ENCODE measurements at regions not wholly inside any gene's neighbourhood (a gene's known extent, or its start where the extent isn't known, plus 50 kb on each side); places are given as distances from the start of the nearest gene placed in this dataset.

DNA sequence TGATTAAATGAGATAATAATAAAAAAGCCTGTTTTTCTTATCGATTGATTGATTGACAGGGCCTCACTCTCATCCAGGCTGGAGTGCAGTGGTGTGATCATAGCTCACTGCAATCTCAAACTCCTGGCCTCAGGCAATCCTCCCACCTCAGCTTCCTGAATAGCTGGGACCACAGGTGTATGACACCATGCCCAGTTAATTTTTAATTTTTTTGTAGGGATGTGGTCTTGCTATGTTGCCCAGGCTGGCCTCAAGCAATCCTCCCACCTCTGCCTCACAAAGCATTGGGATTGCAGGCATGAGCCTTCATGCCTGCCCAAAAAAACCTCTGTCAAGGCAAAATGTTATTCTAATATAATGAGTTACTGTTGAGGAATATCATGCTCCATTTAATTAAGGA is 346.4 kb upstream of the DAB1 start:
- no peak for DNase-seq

DNA sequence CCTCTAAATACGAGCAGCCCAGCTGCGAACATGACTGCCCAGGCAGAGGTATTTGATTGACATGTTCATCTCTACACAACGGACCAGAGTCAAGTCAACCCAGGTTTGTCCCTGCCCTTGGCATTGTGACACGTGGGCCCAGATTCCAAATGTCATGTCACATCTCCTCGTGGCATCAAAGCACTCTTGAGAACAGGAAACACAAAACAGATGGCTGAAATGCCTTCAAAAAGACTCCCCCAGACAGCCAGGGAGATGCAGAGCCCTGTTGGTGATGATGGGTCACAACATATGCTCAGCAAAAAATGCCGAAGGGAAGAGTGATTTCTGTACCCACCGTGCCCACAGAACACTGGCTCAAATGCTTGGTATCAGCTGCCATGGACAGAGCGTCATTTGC is 337.8 kb upstream of the DAB1 start:
- DNase-seq, result no peak
- no peak overlapping the region for H3K27ac ChIP-seq (ENCODE audit: low read length)
- H3K9me3 ChIP-seq (replicated peaks; ENCODE audit: control insufficient read depth, low read depth, low read length), result no peaks in the 10 kb centered on the region
- no peaks in the 10 kb centered on the region for H3K4me1 ChIP-seq (ENCODE audit: control insufficient read depth, insufficient read depth, low read length)
- H3K27me3 ChIP-seq (ENCODE audit: control insufficient read depth, insufficient read depth, low read length), result peaks cover 2% of the 10 kb centered on the region
- no peak overlapping the region for H3K4me3 ChIP-seq (ENCODE audit: low read length)
- H3K36me3 ChIP-seq (ENCODE audit: control insufficient read depth, insufficient read depth, low read length), result no peaks in the 10 kb centered on the region
- 17% methylated on average over 4 of the region's 8 CpGs for WGBS (ENCODE audit: insufficient coverage)

More for the DNA sequence above, 346.4 kb upstream of the DAB1 start:
- Histone ChIP-seq H3K27me3 (ENCODE audit: control insufficient read depth, insufficient read depth, low read length) (no peaks in the 10 kb centered on the region), H3K36me3 (ENCODE audit: control insufficient read depth, insufficient read depth, low read length) (no peaks in the 10 kb centered on the region), H3K9me3 (replicated peaks; ENCODE audit: control insufficient read depth, low read depth, low read length) (no peaks in the 10 kb centered on the region), H3K4me1 (ENCODE audit: control insufficient read depth, insufficient read depth, low read length) (no peaks in the 10 kb centered on the region), H3K4me3 (ENCODE audit: low read length) (no peak overlapping the region), H3K27ac (ENCODE audit: low read length) (no peak overlapping the region)
- WGBS (ENCODE audit: insufficient coverage), result no CpG with 5 or more reads among the region's 1 CpG

DNA sequence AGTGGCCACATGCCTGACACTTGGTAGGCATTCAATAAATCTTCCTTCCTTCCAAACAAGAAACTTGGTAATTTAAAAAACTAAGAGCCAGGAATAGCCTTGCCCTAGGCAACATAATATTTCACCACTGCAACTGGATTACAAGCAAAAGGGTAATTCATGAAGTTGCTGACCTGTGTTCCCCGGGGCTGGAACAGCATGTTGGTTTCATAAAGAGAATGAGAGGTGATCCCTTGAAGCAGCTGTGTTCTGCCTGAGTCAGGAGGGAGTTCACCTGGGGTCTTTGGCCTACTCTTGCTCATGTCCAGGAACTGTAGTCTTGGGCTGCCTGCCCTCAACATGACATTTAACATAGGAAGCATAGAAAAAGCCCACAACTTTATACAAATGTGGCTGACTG is 329.0 kb upstream of the DAB1 start:
- Histone ChIP-seq H3K9me3 (replicated peaks; ENCODE audit: control insufficient read depth, low read depth, low read length) (no peaks in the 10 kb centered on the region), H3K4me3 (ENCODE audit: low read length) (no peak overlapping the region), H3K4me1 (ENCODE audit: control insufficient read depth, insufficient read depth, low read length) (no peaks in the 10 kb centered on the region), H3K27me3 (ENCODE audit: control insufficient read depth, insufficient read depth, low read length) (no peaks in the 10 kb centered on the region), H3K27ac (ENCODE audit: low read length) (no peak overlapping the region), H3K36me3 (ENCODE audit: control insufficient read depth, insufficient read depth, low read length) (no peaks in the 10 kb centered on the region)
- WGBS (ENCODE audit: insufficient coverage), result no CpG with 5 or more reads among the region's 1 CpG
- DNase-seq, result no peak

DNA sequence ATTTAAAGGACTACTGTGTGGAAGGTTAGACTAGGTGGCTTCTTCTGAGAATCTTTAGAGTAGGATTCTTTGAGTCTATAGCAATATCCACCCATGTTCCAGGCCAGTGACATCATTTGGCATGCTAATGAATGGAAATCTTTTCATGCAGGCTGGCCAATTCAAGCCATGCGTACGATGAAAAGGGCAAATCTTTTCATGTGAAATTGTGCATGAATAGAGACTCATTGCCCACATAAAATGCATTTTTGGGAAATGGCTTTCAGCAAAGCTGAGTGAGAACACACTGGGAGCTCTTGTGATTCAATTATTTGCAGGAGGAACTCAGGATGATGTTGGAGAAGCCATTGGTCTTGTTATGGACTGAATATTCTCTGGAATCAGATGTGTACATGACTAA is 324.9 kb upstream of the DAB1 start:
- Histone ChIP-seq H3K4me1 (ENCODE audit: control insufficient read depth, insufficient read depth, low read length) (no peaks in the 10 kb centered on the region), H3K27ac (ENCODE audit: low read length) (no peak overlapping the region), H3K4me3 (ENCODE audit: low read length) (no peak overlapping the region), H3K36me3 (ENCODE audit: control insufficient read depth, insufficient read depth, low read length) (no peaks in the 10 kb centered on the region), H3K27me3 (ENCODE audit: control insufficient read depth, insufficient read depth, low read length) (no peaks in the 10 kb centered on the region), H3K9me3 (replicated peaks; ENCODE audit: control insufficient read depth, low read depth, low read length) (no peaks in the 10 kb centered on the region)
- 69% methylated on average over 2 of the region's 2 CpGs for WGBS (ENCODE audit: insufficient coverage)
- DNase-seq, result no peak

DNA sequence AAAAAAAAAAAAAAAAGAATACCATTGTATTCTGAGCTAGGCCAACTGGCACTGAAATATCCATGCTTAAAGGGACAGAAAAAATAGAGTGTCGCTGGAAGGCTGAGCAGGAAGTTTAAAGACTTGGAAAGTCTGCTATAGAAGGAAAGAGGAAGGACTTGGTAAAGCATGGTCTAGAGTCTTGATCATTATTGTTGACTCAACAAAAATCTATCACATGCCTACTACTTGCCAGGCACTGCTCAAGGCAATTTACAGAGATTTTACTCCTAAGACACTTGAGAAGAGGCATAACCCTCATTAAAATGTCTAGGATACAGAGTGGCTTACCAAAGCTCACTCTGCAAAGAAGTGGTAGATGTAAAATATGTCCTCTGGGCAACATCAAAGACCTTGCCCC is 324.0 kb upstream of the DAB1 start:
- no peaks in the 10 kb centered on the region for H3K27me3 ChIP-seq (ENCODE audit: control insufficient read depth, insufficient read depth, low read length)
- H3K36me3 ChIP-seq (ENCODE audit: control insufficient read depth, insufficient read depth, low read length), result no peaks in the 10 kb centered on the region
- H3K9me3 ChIP-seq (replicated peaks; ENCODE audit: control insufficient read depth, low read depth, low read length), result no peaks in the 10 kb centered on the region
- H3K4me1 ChIP-seq (ENCODE audit: control insufficient read depth, insufficient read depth, low read length), result no peaks in the 10 kb centered on the region
- no CpG with 5 or more reads among the region's 1 CpG for WGBS (ENCODE audit: insufficient coverage)
- H3K27ac ChIP-seq (ENCODE audit: low read length), result no peak overlapping the region
- DNase-seq, result no peak
- no peak overlapping the region for H3K4me3 ChIP-seq (ENCODE audit: low read length)

DNA sequence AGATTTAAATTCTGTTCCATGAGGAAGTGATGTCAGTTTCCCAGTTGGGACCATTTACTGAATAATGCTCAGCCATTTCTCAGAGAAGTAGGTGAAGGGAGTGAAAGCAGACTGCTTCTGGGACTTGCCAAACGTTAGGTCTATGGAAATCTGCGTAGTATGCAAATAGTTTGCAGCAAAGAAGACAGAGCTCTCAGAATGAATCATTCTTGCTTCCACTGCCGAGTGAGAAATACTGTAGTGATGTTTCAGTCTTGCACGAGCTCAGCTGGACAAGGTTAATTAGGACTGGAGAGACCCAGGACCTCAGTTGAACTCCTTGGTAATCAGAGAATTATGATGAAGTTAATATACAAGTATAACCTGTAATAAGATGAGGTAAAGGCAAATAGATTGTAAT is 317.7 kb upstream of the DAB1 start:
- no peak overlapping the region for H3K27ac ChIP-seq (ENCODE audit: low read length)
- H3K27me3 ChIP-seq (ENCODE audit: control insufficient read depth, insufficient read depth, low read length), result no peaks in the 10 kb centered on the region
- H3K4me1 ChIP-seq (ENCODE audit: control insufficient read depth, insufficient read depth, low read length), result no peaks in the 10 kb centered on the region
- no peaks in the 10 kb centered on the region for H3K36me3 ChIP-seq (ENCODE audit: control insufficient read depth, insufficient read depth, low read length)
- DNase-seq, result no peak
- H3K4me3 ChIP-seq (ENCODE audit: low read length), result no peak overlapping the region
- no peaks in the 10 kb centered on the region for H3K9me3 ChIP-seq (replicated peaks; ENCODE audit: control insufficient read depth, low read depth, low read length)
- WGBS (ENCODE audit: insufficient coverage), result 43% methylated on average over 4 of the region's 4 CpGs

DNA sequence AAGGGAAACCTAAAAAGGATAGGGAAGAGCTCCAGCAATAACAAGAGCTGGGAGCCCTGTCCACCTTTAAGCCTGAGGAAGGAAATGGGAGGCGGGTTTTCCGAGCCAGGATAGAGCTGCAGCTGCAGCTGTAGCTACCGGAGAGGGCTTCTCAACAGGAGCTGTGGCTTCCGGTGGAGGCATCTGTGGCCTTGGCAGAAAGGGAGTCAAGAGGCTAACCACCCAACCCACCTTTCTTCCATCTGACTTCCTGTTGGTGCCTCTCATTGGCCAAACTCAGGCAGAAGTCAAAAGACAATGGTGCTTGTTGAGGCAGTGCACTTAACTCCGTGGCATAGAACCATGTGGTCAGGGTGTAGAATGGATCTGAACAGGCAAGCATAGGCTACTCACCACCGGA is 313.1 kb upstream of the DAB1 start:
- H3K9me3 ChIP-seq (replicated peaks; ENCODE audit: control insufficient read depth, low read depth, low read length), result no peaks in the 10 kb centered on the region
- H3K27ac ChIP-seq (ENCODE audit: low read length), result no peak overlapping the region
- H3K4me3 ChIP-seq (ENCODE audit: low read length), result no peak overlapping the region
- H3K36me3 ChIP-seq (ENCODE audit: control insufficient read depth, insufficient read depth, low read length), result no peaks in the 10 kb centered on the region
- DNase-seq, result no peak
- H3K27me3 ChIP-seq (ENCODE audit: control insufficient read depth, insufficient read depth, low read length), result no peaks in the 10 kb centered on the region
- H3K4me1 ChIP-seq (ENCODE audit: control insufficient read depth, insufficient read depth, low read length), result no peaks in the 10 kb centered on the region
- WGBS (ENCODE audit: insufficient coverage), result 50% methylated on average over 5 of the region's 6 CpGs

DNA sequence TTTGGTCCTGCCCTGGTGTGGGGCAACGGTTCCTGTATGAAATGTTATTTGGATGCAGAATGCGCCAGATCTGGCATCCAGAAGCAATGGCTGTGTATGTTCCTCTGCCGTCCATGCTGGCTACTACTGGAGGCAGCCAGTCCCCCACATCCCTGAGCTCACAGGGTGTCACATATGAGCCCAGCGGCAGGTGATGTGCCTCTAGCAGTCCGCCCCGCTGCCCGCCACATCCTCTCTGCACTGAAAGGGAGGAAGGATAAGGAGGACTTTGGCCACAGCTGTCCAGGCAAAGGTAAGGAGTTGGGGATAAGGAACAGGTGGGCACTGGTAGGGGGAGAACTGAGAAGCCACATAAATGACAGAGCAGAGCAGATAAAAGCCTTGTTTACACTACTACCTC is 305.3 kb upstream of the DAB1 start:
- no peaks in the 10 kb centered on the region for H3K4me1 ChIP-seq (ENCODE audit: control insufficient read depth, insufficient read depth, low read length)
- no peaks in the 10 kb centered on the region for H3K36me3 ChIP-seq (ENCODE audit: control insufficient read depth, insufficient read depth, low read length)
- no peaks in the 10 kb centered on the region for H3K9me3 ChIP-seq (replicated peaks; ENCODE audit: control insufficient read depth, low read depth, low read length)
- DNase-seq, result no peak
- H3K27me3 ChIP-seq (ENCODE audit: control insufficient read depth, insufficient read depth, low read length), result no peaks in the 10 kb centered on the region
- 93% methylated on average over 2 of the region's 7 CpGs for WGBS (ENCODE audit: insufficient coverage)
- no peak overlapping the region for H3K27ac ChIP-seq (ENCODE audit: low read length)
- H3K4me3 ChIP-seq (ENCODE audit: low read length), result no peak overlapping the region

DNA sequence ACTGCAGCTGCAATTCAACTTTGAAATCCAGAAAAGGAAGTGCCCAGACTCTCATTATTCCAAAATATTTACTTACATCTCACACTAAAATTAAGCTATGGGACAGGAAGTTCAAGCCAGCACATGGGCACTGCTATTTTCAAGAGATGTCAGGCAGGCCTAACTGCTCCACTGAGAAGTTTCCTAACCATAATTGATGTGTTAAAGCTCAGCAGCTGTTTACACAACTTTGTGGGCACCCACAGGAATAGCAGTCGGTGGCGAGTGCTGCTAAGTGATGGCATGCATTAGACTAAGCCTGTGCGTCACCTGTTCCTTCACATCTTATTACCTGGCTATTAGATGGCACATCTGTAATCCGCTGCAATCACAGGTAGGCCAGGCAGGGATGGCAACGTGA is 303.3 kb upstream of the DAB1 start:
- 68% methylated on average over 4 of the region's 5 CpGs for WGBS (ENCODE audit: insufficient coverage)
- no peak for DNase-seq
- Histone ChIP-seq H3K4me3 (ENCODE audit: low read length) (no peak overlapping the region), H3K36me3 (ENCODE audit: control insufficient read depth, insufficient read depth, low read length) (no peaks in the 10 kb centered on the region), H3K4me1 (ENCODE audit: control insufficient read depth, insufficient read depth, low read length) (no peaks in the 10 kb centered on the region), H3K27ac (ENCODE audit: low read length) (no peak overlapping the region), H3K9me3 (replicated peaks; ENCODE audit: control insufficient read depth, low read depth, low read length) (no peaks in the 10 kb centered on the region), H3K27me3 (ENCODE audit: control insufficient read depth, insufficient read depth, low read length) (no peaks in the 10 kb centered on the region)

DNA sequence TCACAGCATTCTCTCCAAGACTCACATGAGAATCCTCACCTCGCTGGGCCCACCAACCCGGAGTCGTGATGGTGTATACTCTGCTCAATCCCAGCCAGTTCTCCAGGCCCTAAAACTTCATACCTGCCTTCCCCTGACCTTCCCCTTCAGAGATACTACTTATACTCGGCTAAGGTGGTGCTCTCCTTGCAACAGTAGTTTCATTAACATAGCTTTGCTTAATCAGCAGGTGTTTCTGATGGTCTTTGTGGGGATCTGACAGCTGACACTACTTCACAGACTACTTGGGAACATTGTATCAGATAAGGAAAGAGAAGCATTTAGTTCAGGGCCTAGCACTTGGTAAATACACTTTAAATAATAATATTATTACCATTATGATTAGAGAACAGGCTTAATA is 301.5 kb upstream of the DAB1 start:
- Histone ChIP-seq H3K27me3 (ENCODE audit: control insufficient read depth, insufficient read depth, low read length) (no peaks in the 10 kb centered on the region), H3K9me3 (replicated peaks; ENCODE audit: control insufficient read depth, low read depth, low read length) (no peaks in the 10 kb centered on the region), H3K36me3 (ENCODE audit: control insufficient read depth, insufficient read depth, low read length) (no peaks in the 10 kb centered on the region), H3K4me1 (ENCODE audit: control insufficient read depth, insufficient read depth, low read length) (no peaks in the 10 kb centered on the region), H3K4me3 (ENCODE audit: low read length) (no peak overlapping the region), H3K27ac (ENCODE audit: low read length) (no peak overlapping the region)
- WGBS (ENCODE audit: insufficient coverage), result 96% methylated on average over 3 of the region's 4 CpGs
- DNase-seq, result no peak

DNA sequence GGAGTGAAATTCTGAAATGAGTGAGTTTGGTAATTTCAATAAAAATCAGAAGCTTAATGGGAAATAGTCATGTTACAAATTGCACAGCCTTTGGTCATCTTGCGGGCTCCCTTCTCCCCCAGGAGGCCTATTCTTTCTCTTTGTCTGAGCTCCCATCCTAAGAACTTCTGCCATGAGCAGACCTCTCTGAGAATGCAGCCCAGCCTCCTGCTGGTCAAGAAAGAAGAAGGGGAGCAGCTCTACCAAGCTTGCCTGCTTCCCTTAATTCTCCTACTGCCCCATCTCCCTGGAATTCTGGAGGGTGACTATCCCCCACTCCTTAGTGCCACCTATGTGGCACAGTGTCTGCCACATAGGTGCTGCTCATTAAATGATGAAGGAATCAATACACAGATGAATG is 300.7 kb upstream of the DAB1 start:
- no peaks in the 10 kb centered on the region for H3K27me3 ChIP-seq (ENCODE audit: control insufficient read depth, insufficient read depth, low read length)
- H3K36me3 ChIP-seq (ENCODE audit: control insufficient read depth, insufficient read depth, low read length), result no peaks in the 10 kb centered on the region
- no CpG with 5 or more reads among the region's 1 CpG for WGBS (ENCODE audit: insufficient coverage)
- no peak overlapping the region for H3K4me3 ChIP-seq (ENCODE audit: low read length)
- no peaks in the 10 kb centered on the region for H3K9me3 ChIP-seq (replicated peaks; ENCODE audit: control insufficient read depth, low read depth, low read length)
- H3K27ac ChIP-seq (ENCODE audit: low read length), result no peak overlapping the region
- no peak for DNase-seq
- H3K4me1 ChIP-seq (ENCODE audit: control insufficient read depth, insufficient read depth, low read length), result no peaks in the 10 kb centered on the region
